Tibial nerve (tissue), 4 donors: ENCODE measurements at regions not wholly inside any gene's neighbourhood (a gene's known extent, or its start where the extent isn't known, plus 50 kb on each side); places are given as distances from the start of the nearest gene placed in this dataset.

Experiments used
- EP300 ChIP-seq, 2 donors: sonication (generic); formaldehyde crosslinking; IDR thresholded peaks; one replicate each; pipeline ENCODE4 v1.6.1; 2017; ENCODE audit warnings: antibody characterized with exemption in 2 of 2, mild to moderate bottlenecking in 1 of 2
- TF ChIP-seq, protein P1 (sequence below), 5 experiments: fragments of 200-600 bp in 3 of 5; fragments of 450-650 bp in 2 of 5; sonication (generic) in 3 of 5; IDR thresholded peaks; one replicate each; pipeline ENCODE4 v1.5.1; 2016 to 2019; ENCODE audit warnings: antibody characterized with exemption in 5 of 5, mild to moderate bottlenecking in 3 of 5, moderate library complexity in 2 of 5

DNA sequence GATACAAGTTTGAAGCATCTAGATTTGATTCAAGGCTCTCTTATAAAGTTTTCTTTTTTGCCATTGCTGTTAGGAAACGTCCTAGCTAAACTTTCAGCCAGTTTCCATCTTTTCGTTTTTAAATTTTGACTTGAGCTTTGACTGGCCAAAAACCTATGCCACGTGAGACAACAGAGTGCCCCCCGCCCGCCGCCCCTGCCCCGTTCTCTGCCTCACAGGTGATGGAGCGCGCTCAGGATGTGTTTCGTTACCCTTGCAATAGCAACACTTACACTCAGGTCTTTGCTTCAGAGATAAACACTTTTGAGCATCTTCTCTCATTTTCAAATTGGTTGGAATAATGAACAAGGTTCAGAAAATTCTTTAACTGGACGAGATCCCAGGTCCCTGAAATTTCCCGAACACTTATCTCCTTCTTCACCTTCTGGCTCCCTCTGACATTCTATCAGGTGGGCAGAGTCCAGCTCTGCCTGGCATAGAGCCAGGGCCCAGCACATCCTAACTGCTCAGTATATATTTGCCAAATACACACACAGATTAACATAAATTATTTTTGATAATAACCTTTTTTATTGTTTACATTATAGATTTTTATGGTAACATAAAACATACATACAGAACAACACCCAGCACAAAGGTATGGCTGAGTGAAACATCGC, 301.1 kb downstream of the IRS2 start:
- TF ChIP-seq EP300 (IDR thresholded peaks at IDR 0.05), result no peak
- TF ChIP-seq, protein P1, sequence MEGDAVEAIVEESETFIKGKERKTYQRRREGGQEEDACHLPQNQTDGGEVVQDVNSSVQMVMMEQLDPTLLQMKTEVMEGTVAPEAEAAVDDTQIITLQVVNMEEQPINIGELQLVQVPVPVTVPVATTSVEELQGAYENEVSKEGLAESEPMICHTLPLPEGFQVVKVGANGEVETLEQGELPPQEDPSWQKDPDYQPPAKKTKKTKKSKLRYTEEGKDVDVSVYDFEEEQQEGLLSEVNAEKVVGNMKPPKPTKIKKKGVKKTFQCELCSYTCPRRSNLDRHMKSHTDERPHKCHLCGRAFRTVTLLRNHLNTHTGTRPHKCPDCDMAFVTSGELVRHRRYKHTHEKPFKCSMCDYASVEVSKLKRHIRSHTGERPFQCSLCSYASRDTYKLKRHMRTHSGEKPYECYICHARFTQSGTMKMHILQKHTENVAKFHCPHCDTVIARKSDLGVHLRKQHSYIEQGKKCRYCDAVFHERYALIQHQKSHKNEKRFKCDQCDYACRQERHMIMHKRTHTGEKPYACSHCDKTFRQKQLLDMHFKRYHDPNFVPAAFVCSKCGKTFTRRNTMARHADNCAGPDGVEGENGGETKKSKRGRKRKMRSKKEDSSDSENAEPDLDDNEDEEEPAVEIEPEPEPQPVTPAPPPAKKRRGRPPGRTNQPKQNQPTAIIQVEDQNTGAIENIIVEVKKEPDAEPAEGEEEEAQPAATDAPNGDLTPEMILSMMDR (IDR thresholded peaks at IDR 0.05), result no peak
